C4-2B (cell line): ENCODE measurements at regions not wholly inside any gene's neighbourhood (a gene's known extent, or its start where the extent isn't known, plus 50 kb on each side); places are given as distances from the start of the nearest gene placed in this dataset.

Source experiments
- CTCF ChIP-seq: fragments of 450-650 bp; conservative IDR thresholded peaks from 2 replicates; pipeline ENCODE4 v1.5.1; 2017; ENCODE audit warnings: mild to moderate bottlenecking
- ZFX ChIP-seq: fragments of 450-650 bp; IDR thresholded peaks from 2 replicates; pipeline ENCODE4 v1.6.1; 2017

GRCh38 chr6:2593167-2593566 lies 157.6 kb downstream of the MYLK4 start:
- no peak for TF ChIP-seq CTCF
- no peak for TF ChIP-seq ZFX
